ENCODE measurements at regions not wholly inside any gene's neighbourhood (a gene's known extent, or its start where the extent isn't known, plus 50 kb on each side); places are given as distances from the start of the nearest gene placed in this dataset.

GRCh38 chr5:143955141-143955540 is 143.2 kb downstream of the HMHB1 start:
- no TSS peak for BruUV-seq (replicated peaks)
- Histone ChIP-seq H3K4me1 (no peaks in the 10 kb centered on the region), H3K36me3 (ENCODE audit: control insufficient read depth, insufficient read depth, low read length) (no peaks in the 10 kb centered on the region), H3K27me3 (replicated peaks; ENCODE audit: control insufficient read depth, insufficient read depth, low read length) (no peaks in the 10 kb centered on the region), H3K4me3 (ENCODE audit: low read depth, low read length) (no peak overlapping the region), H3K9me3 (no peaks in the 10 kb centered on the region; the same call in 1 of the 2 replicates)
- intact Hi-C loops (cut with micrococcal nuclease; ENCODE audit: unreplicated experiment): loop anchor here (10.0 kb wide), 2 partner anchors 180 to 850 kb away; no protein-coding TSS in a partner anchor
- ChIA-PET POLR2A (no interaction called here), CTCF (no interaction called here)
- Mint-ChIP-seq H3K36me3 (ENCODE audit: insufficient read depth, unreplicated experiment) (no peaks in the 10 kb centered on the region), H3K27me3 (ENCODE audit: insufficient read depth, unreplicated experiment) (peaks cover 13% of the 10 kb centered on the region), H3K9me3 (ENCODE audit: unreplicated experiment) (no peaks in the 10 kb centered on the region), H3K27ac (ENCODE audit: unreplicated experiment) (no peak overlapping the region), H3K4me1 (ENCODE audit: low read depth, unreplicated experiment) (no peaks in the 10 kb centered on the region), H3K4me3 (ENCODE audit: unreplicated experiment) (no peak overlapping the region)
- no peak for DNase-seq
- no peak for TF ChIP-seq CTCF (IDR thresholded peaks at IDR 0.05; ENCODE audit: insufficient read depth in 1 of 2, low read depth in 1 of 2, low read length in 1 of 2, severe bottlenecking in 1 of 2, unreplicated experiment in 1 of 2)

- Histone ChIP-seq H3K27me3 (replicated peaks; ENCODE audit: control insufficient read depth, insufficient read depth, low read length) (no peaks in the 10 kb centered on the region), H3K36me3 (ENCODE audit: control insufficient read depth, insufficient read depth, low read length) (no peaks in the 10 kb centered on the region), H3K9me3 (no peaks in the 10 kb centered on the region), H3K4me1 (no peaks in the 10 kb centered on the region), H3K4me3 (ENCODE audit: low read depth, low read length) (no peak overlapping the region)
- ChIA-PET POLR2A (no interaction called here), CTCF (no interaction called here)
- Mint-ChIP-seq H3K9me3 (ENCODE audit: unreplicated experiment) (no peaks in the 10 kb centered on the region), H3K27me3 (ENCODE audit: insufficient read depth, unreplicated experiment) (peaks cover 12% of the 10 kb centered on the region), H3K36me3 (ENCODE audit: insufficient read depth, unreplicated experiment) (no peaks in the 10 kb centered on the region), H3K4me3 (ENCODE audit: unreplicated experiment) (no peak overlapping the region), H3K4me1 (ENCODE audit: low read depth, unreplicated experiment) (no peaks in the 10 kb centered on the region), H3K27ac (ENCODE audit: unreplicated experiment) (no peak overlapping the region)
- no peak for DNase-seq
- TF ChIP-seq CTCF (IDR thresholded peaks at IDR 0.05; ENCODE audit: insufficient read depth in 1 of 2, low read depth in 1 of 2, low read length in 1 of 2, severe bottlenecking in 1 of 2, unreplicated experiment in 1 of 2): peak; percentile 25 to 31
- intact Hi-C loops (cut with micrococcal nuclease; ENCODE audit: unreplicated experiment): loop anchor here (10.0 kb wide), 2 partner anchors 177 to 853 kb away; no protein-coding TSS in a partner anchor
- no TSS peak for BruUV-seq (replicated peaks)
Measured at GRCh38 chr5:143957455-143957854, 145.5 kb downstream of the HMHB1 start.

GRCh38 chr5:143962201-143962600 is 150.2 kb downstream of the HMHB1 start:
- H3K27ac Mint-ChIP-seq (ENCODE audit: unreplicated experiment): no peak overlapping the region
- Histone ChIP-seq H3K9me3 (no peaks in the 10 kb centered on the region), H3K36me3 (ENCODE audit: control insufficient read depth, insufficient read depth, low read length) (no peaks in the 10 kb centered on the region), H3K4me1 (no peaks in the 10 kb centered on the region), H3K4me3 (ENCODE audit: low read depth, low read length) (no peak overlapping the region), H3K27me3 (replicated peaks; ENCODE audit: control insufficient read depth, insufficient read depth, low read length) (no peaks in the 10 kb centered on the region)
- no peaks in the 10 kb centered on the region for H3K36me3 Mint-ChIP-seq (ENCODE audit: insufficient read depth, unreplicated experiment)
- no TSS peak for BruUV-seq (replicated peaks)
- intact Hi-C loops (cut with micrococcal nuclease; ENCODE audit: unreplicated experiment): no loop called here
- ChIA-PET CTCF (no interaction called here), POLR2A (no interaction called here)
- H3K27me3 Mint-ChIP-seq (ENCODE audit: insufficient read depth, unreplicated experiment): peaks cover 8% of the 10 kb centered on the region
- no peaks in the 10 kb centered on the region for H3K9me3 Mint-ChIP-seq (ENCODE audit: unreplicated experiment)
- H3K4me1 Mint-ChIP-seq (ENCODE audit: low read depth, unreplicated experiment): no peaks in the 10 kb centered on the region
- no peak overlapping the region for H3K4me3 Mint-ChIP-seq (ENCODE audit: unreplicated experiment)
- no peak for DNase-seq
- TF ChIP-seq CTCF (IDR thresholded peaks at IDR 0.05; ENCODE audit: insufficient read depth in 1 of 2, low read depth in 1 of 2, low read length in 1 of 2, severe bottlenecking in 1 of 2, unreplicated experiment in 1 of 2): no peak

All from Caco-2 (cell line).